ENCODE measurements at regions not wholly inside any gene's neighbourhood (a gene's known extent, or its start where the extent isn't known, plus 50 kb on each side); places are given as distances from the start of the nearest gene placed in this dataset.
"Not testable (repeated sequence)": the region's sequence is repeated elsewhere in the genome, so short reads cannot be mapped to it uniquely, and the experiment has no call there.

DNA sequence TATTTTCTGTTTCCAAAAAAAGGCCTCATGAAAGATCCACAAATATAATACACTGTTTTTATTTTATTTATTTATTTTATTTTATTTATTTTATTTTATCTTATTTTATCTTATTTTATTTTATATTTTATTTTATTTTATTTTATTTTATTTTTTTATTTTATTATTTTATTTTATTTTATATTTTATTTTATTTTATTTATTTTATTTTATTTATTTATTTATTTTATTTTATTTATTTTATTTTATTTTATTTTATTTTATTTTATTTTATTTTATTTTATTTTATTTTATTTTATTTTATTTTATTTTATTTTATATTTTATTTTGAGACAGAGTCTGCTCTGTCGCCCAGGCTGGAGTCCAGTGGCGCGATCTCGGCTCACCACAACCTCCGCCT, 285.9 kb upstream of the LYZL1 start:
- not testable (repeated sequence) for TF ChIP-seq EZH2 (IDR thresholded peaks at IDR 0.05; ENCODE audit: low read depth, unreplicated experiment); POLR2AphosphoS5 (IDR thresholded peaks at IDR 0.05; ENCODE audit: low read depth); ZNF331 (CRISPR knock-in tag; IDR thresholded peaks at IDR 0.05; ENCODE audit: low read depth); EZH2phosphoT487 (IDR thresholded peaks at IDR 0.05; ENCODE audit: unreplicated experiment); NANOG (IDR thresholded peaks at IDR 0.05; ENCODE audit: borderline replicate concordance); JUNB (IDR thresholded peaks at IDR 0.05; ENCODE audit: unreplicated experiment); CREB1 (CRISPR knock-in tag; IDR thresholded peaks at IDR 0.05; ENCODE audit: low read depth); STAT1 (IDR thresholded peaks at IDR 0.05; ENCODE audit: unreplicated experiment); ZNF114 (CRISPR knock-in tag; IDR thresholded peaks at IDR 0.05)
- TF ChIP-seq, protein P1, sequence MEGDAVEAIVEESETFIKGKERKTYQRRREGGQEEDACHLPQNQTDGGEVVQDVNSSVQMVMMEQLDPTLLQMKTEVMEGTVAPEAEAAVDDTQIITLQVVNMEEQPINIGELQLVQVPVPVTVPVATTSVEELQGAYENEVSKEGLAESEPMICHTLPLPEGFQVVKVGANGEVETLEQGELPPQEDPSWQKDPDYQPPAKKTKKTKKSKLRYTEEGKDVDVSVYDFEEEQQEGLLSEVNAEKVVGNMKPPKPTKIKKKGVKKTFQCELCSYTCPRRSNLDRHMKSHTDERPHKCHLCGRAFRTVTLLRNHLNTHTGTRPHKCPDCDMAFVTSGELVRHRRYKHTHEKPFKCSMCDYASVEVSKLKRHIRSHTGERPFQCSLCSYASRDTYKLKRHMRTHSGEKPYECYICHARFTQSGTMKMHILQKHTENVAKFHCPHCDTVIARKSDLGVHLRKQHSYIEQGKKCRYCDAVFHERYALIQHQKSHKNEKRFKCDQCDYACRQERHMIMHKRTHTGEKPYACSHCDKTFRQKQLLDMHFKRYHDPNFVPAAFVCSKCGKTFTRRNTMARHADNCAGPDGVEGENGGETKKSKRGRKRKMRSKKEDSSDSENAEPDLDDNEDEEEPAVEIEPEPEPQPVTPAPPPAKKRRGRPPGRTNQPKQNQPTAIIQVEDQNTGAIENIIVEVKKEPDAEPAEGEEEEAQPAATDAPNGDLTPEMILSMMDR (conservative IDR thresholded peaks at IDR 0.05; ENCODE audit: low read depth in 2 of 2), result not testable (repeated sequence)
- TF ChIP-seq, protein P2, sequence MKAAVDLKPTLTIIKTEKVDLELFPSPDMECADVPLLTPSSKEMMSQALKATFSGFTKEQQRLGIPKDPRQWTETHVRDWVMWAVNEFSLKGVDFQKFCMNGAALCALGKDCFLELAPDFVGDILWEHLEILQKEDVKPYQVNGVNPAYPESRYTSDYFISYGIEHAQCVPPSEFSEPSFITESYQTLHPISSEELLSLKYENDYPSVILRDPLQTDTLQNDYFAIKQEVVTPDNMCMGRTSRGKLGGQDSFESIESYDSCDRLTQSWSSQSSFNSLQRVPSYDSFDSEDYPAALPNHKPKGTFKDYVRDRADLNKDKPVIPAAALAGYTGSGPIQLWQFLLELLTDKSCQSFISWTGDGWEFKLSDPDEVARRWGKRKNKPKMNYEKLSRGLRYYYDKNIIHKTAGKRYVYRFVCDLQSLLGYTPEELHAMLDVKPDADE (IDR thresholded peaks at IDR 0.05), result not testable (repeated sequence)
- TF ChIP-seq, protein P3, sequence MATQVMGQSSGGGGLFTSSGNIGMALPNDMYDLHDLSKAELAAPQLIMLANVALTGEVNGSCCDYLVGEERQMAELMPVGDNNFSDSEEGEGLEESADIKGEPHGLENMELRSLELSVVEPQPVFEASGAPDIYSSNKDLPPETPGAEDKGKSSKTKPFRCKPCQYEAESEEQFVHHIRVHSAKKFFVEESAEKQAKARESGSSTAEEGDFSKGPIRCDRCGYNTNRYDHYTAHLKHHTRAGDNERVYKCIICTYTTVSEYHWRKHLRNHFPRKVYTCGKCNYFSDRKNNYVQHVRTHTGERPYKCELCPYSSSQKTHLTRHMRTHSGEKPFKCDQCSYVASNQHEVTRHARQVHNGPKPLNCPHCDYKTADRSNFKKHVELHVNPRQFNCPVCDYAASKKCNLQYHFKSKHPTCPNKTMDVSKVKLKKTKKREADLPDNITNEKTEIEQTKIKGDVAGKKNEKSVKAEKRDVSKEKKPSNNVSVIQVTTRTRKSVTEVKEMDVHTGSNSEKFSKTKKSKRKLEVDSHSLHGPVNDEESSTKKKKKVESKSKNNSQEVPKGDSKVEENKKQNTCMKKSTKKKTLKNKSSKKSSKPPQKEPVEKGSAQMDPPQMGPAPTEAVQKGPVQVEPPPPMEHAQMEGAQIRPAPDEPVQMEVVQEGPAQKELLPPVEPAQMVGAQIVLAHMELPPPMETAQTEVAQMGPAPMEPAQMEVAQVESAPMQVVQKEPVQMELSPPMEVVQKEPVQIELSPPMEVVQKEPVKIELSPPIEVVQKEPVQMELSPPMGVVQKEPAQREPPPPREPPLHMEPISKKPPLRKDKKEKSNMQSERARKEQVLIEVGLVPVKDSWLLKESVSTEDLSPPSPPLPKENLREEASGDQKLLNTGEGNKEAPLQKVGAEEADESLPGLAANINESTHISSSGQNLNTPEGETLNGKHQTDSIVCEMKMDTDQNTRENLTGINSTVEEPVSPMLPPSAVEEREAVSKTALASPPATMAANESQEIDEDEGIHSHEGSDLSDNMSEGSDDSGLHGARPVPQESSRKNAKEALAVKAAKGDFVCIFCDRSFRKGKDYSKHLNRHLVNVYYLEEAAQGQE (IDR thresholded peaks at IDR 0.05; ENCODE audit: unreplicated experiment), result not testable (repeated sequence)
- TF ChIP-seq, protein P4, sequence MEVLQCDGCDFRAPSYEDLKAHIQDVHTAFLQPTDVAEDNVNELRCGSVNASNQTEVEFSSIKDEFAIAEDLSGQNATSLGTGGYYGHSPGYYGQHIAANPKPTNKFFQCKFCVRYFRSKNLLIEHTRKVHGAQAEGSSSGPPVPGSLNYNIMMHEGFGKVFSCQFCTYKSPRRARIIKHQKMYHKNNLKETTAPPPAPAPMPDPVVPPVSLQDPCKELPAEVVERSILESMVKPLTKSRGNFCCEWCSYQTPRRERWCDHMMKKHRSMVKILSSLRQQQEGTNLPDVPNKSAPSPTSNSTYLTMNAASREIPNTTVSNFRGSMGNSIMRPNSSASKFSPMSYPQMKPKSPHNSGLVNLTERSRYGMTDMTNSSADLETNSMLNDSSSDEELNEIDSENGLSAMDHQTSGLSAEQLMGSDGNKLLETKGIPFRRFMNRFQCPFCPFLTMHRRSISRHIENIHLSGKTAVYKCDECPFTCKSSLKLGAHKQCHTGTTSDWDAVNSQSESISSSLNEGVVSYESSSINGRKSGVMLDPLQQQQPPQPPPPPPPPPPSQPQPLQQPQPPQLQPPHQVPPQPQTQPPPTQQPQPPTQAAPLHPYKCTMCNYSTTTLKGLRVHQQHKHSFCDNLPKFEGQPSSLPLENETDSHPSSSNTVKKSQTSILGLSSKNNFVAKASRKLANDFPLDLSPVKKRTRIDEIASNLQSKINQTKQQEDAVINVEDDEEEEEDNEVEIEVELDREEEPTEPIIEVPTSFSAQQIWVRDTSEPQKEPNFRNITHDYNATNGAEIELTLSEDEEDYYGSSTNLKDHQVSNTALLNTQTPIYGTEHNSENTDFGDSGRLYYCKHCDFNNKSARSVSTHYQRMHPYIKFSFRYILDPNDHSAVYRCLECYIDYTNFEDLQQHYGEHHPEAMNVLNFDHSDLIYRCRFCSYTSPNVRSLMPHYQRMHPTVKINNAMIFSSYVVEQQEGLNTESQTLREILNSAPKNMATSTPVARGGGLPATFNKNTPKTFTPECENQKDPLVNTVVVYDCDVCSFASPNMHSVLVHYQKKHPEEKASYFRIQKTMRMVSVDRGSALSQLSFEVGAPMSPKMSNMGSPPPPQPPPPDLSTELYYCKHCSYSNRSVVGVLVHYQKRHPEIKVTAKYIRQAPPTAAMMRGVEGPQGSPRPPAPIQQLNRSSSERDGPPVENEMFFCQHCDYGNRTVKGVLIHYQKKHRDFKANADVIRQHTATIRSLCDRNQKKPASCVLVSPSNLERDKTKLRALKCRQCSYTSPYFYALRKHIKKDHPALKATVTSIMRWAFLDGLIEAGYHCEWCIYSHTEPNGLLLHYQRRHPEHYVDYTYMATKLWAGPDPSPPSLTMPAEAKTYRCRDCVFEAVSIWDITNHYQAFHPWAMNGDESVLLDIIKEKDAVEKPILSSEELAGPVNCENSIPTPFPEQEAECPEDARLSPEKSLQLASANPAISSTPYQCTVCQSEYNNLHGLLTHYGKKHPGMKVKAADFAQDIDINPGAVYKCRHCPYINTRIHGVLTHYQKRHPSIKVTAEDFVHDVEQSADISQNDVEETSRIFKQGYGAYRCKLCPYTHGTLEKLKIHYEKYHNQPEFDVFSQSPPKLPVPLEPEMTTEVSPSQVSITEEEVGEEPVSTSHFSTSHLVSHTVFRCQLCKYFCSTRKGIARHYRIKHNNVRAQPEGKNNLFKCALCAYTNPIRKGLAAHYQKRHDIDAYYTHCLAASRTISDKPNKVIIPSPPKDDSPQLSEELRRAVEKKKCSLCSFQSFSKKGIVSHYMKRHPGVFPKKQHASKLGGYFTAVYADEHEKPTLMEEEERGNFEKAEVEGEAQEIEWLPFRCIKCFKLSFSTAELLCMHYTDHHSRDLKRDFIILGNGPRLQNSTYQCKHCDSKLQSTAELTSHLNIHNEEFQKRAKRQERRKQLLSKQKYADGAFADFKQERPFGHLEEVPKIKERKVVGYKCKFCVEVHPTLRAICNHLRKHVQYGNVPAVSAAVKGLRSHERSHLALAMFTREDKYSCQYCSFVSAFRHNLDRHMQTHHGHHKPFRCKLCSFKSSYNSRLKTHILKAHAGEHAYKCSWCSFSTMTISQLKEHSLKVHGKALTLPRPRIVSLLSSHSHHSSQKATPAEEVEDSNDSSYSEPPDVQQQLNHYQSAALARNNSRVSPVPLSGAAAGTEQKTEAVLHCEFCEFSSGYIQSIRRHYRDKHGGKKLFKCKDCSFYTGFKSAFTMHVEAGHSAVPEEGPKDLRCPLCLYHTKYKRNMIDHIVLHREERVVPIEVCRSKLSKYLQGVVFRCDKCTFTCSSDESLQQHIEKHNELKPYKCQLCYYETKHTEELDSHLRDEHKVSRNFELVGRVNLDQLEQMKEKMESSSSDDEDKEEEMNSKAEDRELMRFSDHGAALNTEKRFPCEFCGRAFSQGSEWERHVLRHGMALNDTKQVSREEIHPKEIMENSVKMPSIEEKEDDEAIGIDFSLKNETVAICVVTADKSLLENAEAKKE (CRISPR knock-in tag; IDR thresholded peaks at IDR 0.05), result not testable (repeated sequence)

Measured in GM23338 (cell line).